Trophoblast cell (in vitro differentiated cells and primary cell): ENCODE measurements at regions not wholly inside any gene's neighbourhood (a gene's known extent, or its start where the extent isn't known, plus 50 kb on each side); places are given as distances from the start of the nearest gene placed in this dataset.

ENCODE experiments used
- DNase-seq, 2 donors: peaks; one replicate each; pipeline ENCODE4 v3.0.0-alpha.2; 2016
- H2AFZ ChIP-seq: 2 replicates; pipeline ENCODE4 v1.6.1; 2013; ENCODE audit warnings: low read length, moderate library complexity, mild to moderate bottlenecking; ENCODE audit not compliant: insufficient read depth, poor library complexity
- H2AK5ac ChIP-seq: 2 replicates; pipeline ENCODE4 v1.6.1; 2013; ENCODE audit warnings: mild to moderate bottlenecking, low read length
- H2BK120ac ChIP-seq: 2 replicates; pipeline ENCODE4 v1.6.1; 2013; ENCODE audit warnings: low read length, mild to moderate bottlenecking, moderate library complexity; ENCODE audit not compliant: insufficient read depth, poor library complexity
- H2BK12ac ChIP-seq: 2 replicates; pipeline ENCODE4 v1.6.1; 2013; ENCODE audit warnings: mild to moderate bottlenecking, low read length, moderate library complexity
- H2BK5ac ChIP-seq: 2 replicates; pipeline ENCODE4 v1.6.1; 2013; ENCODE audit warnings: low read length, low read depth, moderate library complexity, mild to moderate bottlenecking; ENCODE audit not compliant: poor library complexity
- H3K14ac ChIP-seq: 2 replicates; pipeline ENCODE4 v1.6.1; 2013; ENCODE audit warnings: mild to moderate bottlenecking, low read length
- H3K18ac ChIP-seq: 2 replicates; pipeline ENCODE4 v1.6.1; 2013; ENCODE audit warnings: mild to moderate bottlenecking, low read length
- H3K23ac ChIP-seq: 2 replicates; pipeline ENCODE4 v1.6.1; 2013; ENCODE audit warnings: low read length
- H3K27ac ChIP-seq: 2 replicates; pipeline ENCODE4 v1.5.1; 2013; ENCODE audit warnings: low read depth, mild to moderate bottlenecking, inconsistent platforms, low read length, moderate library complexity
- H3K27me3 ChIP-seq: 2 replicates; pipeline ENCODE4 v1.6.1; 2013; ENCODE audit warnings: inconsistent platforms, mild to moderate bottlenecking, low read length, moderate library complexity; ENCODE audit not compliant: insufficient read depth
- H3K36me3 ChIP-seq, 2 experiments: 1 replicate in 1 of 2; 2 replicates in 1 of 2; pipeline ENCODE4 v1.6.1; 2013; ENCODE audit warnings: low read length in 2 of 2, mild to moderate bottlenecking in 2 of 2, moderate library complexity in 1 of 2; ENCODE audit not compliant: insufficient read depth in 2 of 2, control insufficient read depth in 1 of 2
- H3K4ac ChIP-seq: 2 replicates; pipeline ENCODE4 v1.6.1; 2013; ENCODE audit warnings: low read depth, mild to moderate bottlenecking, low read length, moderate library complexity
- H3K4me1 ChIP-seq, 2 experiments: 1 replicate in 1 of 2; 2 replicates in 1 of 2; pipeline ENCODE4 v1.6.1; 2013; ENCODE audit warnings: low read length in 2 of 2, mild to moderate bottlenecking in 2 of 2, moderate library complexity in 1 of 2; ENCODE audit not compliant: insufficient read depth in 2 of 2, control insufficient read depth in 1 of 2
- H3K4me2 ChIP-seq: 2 replicates; pipeline ENCODE4 v1.6.1; 2013; ENCODE audit warnings: inconsistent platforms, mild to moderate bottlenecking, low read length, moderate library complexity
- H3K4me3 ChIP-seq: 2 replicates; pipeline ENCODE4 v1.5.1; 2013; ENCODE audit warnings: mild to moderate bottlenecking, low read depth, low read length, inconsistent platforms
- H3K79me1 ChIP-seq: one replicate; pipeline ENCODE4 v1.6.1; 2013; ENCODE audit warnings: low read length
- H3K79me2 ChIP-seq: 2 replicates; pipeline ENCODE4 v1.6.1; 2013; ENCODE audit warnings: low read length, mild to moderate bottlenecking; ENCODE audit not compliant: control insufficient read depth, insufficient read depth, poor library complexity
- H3K9ac ChIP-seq: 2 replicates; pipeline ENCODE4 v1.6.1; 2013; ENCODE audit warnings: mild to moderate bottlenecking, low read length
- H3K9me3 ChIP-seq: 2 replicates; pipeline ENCODE4 v1.6.1; 2013; ENCODE audit warnings: low read depth, mild to moderate bottlenecking, control low read depth, inconsistent platforms, low read length; ENCODE audit not compliant: insufficient read depth
- H4K12ac ChIP-seq: 2 replicates; pipeline ENCODE4 v1.6.1; 2013; ENCODE audit warnings: low read depth, mild to moderate bottlenecking, low read length, moderate library complexity
- H4K8ac ChIP-seq: 2 replicates; pipeline ENCODE4 v1.6.1; 2013; ENCODE audit warnings: low read depth, mild to moderate bottlenecking, low read length, moderate library complexity
- H4K91ac ChIP-seq: one replicate; pipeline ENCODE4 v1.6.1; 2013; ENCODE audit warnings: low read depth, mild to moderate bottlenecking, low read length, moderate library complexity
- WGBS: extraction: QIAGEN DNeasy Blood & Tissue Kit; methylation state at CpG from one replicate; pipeline ENCODE4 v1.1.7; 2013; ENCODE audit warnings: missing lambda C conversion rate; ENCODE audit not compliant: insufficient read length, insufficient coverage; ENCODE audit errors: extremely low coverage; 5-methylcytosine and 5-hydroxymethylcytosine counted together

GRCh38 chr10:4136121-4136520 lies 351.1 kb upstream of the KLF6 start:
- Histone ChIP-seq H4K12ac (no peak overlapping the region), H4K91ac (no peak overlapping the region), H2BK5ac (no peak overlapping the region), H2BK12ac (no peak overlapping the region), H3K23ac (no peak overlapping the region), H3K4me1 (peaks cover 9% of the 10 kb centered on the region in 2 experiments), H3K4me3 (no peak overlapping the region), H3K4me2 (no peak overlapping the region), H2AFZ (no peak overlapping the region), H2AK5ac (no peak overlapping the region), H3K79me2 (no peaks in the 10 kb centered on the region), H3K9me3 (peaks cover 2% of the 10 kb centered on the region), H3K4ac (no peak overlapping the region), H3K27ac (no peak overlapping the region), H3K79me1 (peaks cover 6% of the 10 kb centered on the region), H4K8ac (no peak overlapping the region), H2BK120ac (no peak overlapping the region), H3K14ac (no peak overlapping the region), H3K27me3 (no peaks in the 10 kb centered on the region), H3K36me3 (no peaks in the 10 kb centered on the region), H3K9ac (no peak overlapping the region), H3K18ac (no peak overlapping the region)
- no CpG with 5 or more reads among the region's 2 CpGs for WGBS
- no peak for DNase-seq

GRCh38 chr10:4132216-4132556 lies 347.2 kb upstream of the KLF6 start:
- Histone ChIP-seq H2AFZ (no peak overlapping the region), H4K91ac (peak overlapping the region; percentile 10), H3K27me3 (no peaks in the 10 kb centered on the region), H3K36me3 (no peaks in the 10 kb centered on the region), H3K4me2 (peak overlapping the region; percentile 11), H3K79me1 (peaks cover 10% of the 10 kb centered on the region), H3K18ac (peak overlapping the region; percentile 11), H2BK120ac (peak overlapping the region; percentile 9), H2BK5ac (peak overlapping the region; percentile 0), H4K8ac (no peak overlapping the region), H4K12ac (no peak overlapping the region), H3K4ac (no peak overlapping the region), H2AK5ac (peak overlapping the region; percentile 3), H3K27ac (no peak overlapping the region), H3K9ac (no peak overlapping the region), H2BK12ac (peak overlapping the region; percentile 45), H3K23ac (peak overlapping the region; percentile 95), H3K4me3 (peak overlapping the region; percentile 58), H3K4me1 (peaks cover 9% of the 10 kb centered on the region in 2 experiments), H3K79me2 (no peaks in the 10 kb centered on the region), H3K14ac (peak overlapping the region; percentile 0), H3K9me3 (peaks cover 2% of the 10 kb centered on the region)
- no peak for DNase-seq
- WGBS: no CpG with 5 or more reads among the region's 1 CpG

- no peak overlapping the region for H4K8ac ChIP-seq
- H3K4me2 ChIP-seq: peak overlapping the region; percentile 11
- H3K79me1 ChIP-seq: peaks cover 10% of the 10 kb centered on the region
- peak overlapping the region; percentile 45 for H2BK12ac ChIP-seq
- DNase-seq: peak in 1 of 2 donors; percentile 42
- peak overlapping the region; percentile 0 for H2BK5ac ChIP-seq
- no peaks in the 10 kb centered on the region for H3K27me3 ChIP-seq
- no peak overlapping the region for H3K9ac ChIP-seq
- no peak overlapping the region for H3K4me3 ChIP-seq
- H3K9me3 ChIP-seq: peaks cover 2% of the 10 kb centered on the region
- no peaks in the 10 kb centered on the region for H3K36me3 ChIP-seq
- H2AK5ac ChIP-seq: no peak overlapping the region
- WGBS: no CpG with 5 or more reads among the region's 5 CpGs
- H3K14ac ChIP-seq: peak overlapping the region; percentile 0
- no peak overlapping the region for H3K23ac ChIP-seq
- peak overlapping the region; percentile 9 for H2BK120ac ChIP-seq
- H3K4ac ChIP-seq: no peak overlapping the region
- no peak overlapping the region for H2AFZ ChIP-seq
- H4K91ac ChIP-seq: peak overlapping the region; percentile 10
- H3K4me1 ChIP-seq: peaks cover 9% of the 10 kb centered on the region in 2 experiments
- H3K18ac ChIP-seq: peak overlapping the region; percentile 11
- no peak overlapping the region for H3K27ac ChIP-seq
- no peak overlapping the region for H4K12ac ChIP-seq
- no peaks in the 10 kb centered on the region for H3K79me2 ChIP-seq
Observed at GRCh38 chr10:4131407-4132215, 346.6 kb upstream of the KLF6 start.

- Histone ChIP-seq H3K4me3 (no peak overlapping the region), H4K8ac (no peak overlapping the region)
- WGBS: no CpG with 5 or more reads among the region's 4 CpGs
Observed at GRCh38 chr10:4130685-4131084, 345.7 kb upstream of the KLF6 start.

More at GRCh38 chr10:4130685-4131084, 345.7 kb upstream of the KLF6 start:
- Histone ChIP-seq H2BK5ac (no peak overlapping the region), H4K91ac (no peak overlapping the region), H3K4me2 (no peak overlapping the region), H3K79me2 (no peaks in the 10 kb centered on the region), H3K27me3 (no peaks in the 10 kb centered on the region), H3K9me3 (peaks cover 2% of the 10 kb centered on the region), H3K4me1 (peaks cover 9% of the 10 kb centered on the region in 2 experiments), H2AK5ac (no peak overlapping the region), H3K9ac (no peak overlapping the region), H3K14ac (no peak overlapping the region), H3K27ac (no peak overlapping the region), H2BK12ac (no peak overlapping the region), H2AFZ (no peak overlapping the region), H3K18ac (no peak overlapping the region), H4K12ac (no peak overlapping the region), H2BK120ac (no peak overlapping the region), H3K23ac (no peak overlapping the region), H3K79me1 (peaks cover 10% of the 10 kb centered on the region), H3K4ac (no peak overlapping the region), H3K36me3 (no peaks in the 10 kb centered on the region)
- DNase-seq: peak in 1 of 2 donors; percentile 6
